Activated CD4-positive, alpha-beta T cell treated with anti-CD3 and anti-CD28 coated beads, Interleukin-2, Interleukin-4, amounts not matched to agents 100 ng/mL and 50 ng/mL, durations not matched to agents 16 hours and 8 hours (primary cell): ENCODE measurements at regions not wholly inside any gene's neighbourhood (a gene's known extent, or its start where the extent isn't known, plus 50 kb on each side); places are given as distances from the start of the nearest gene placed in this dataset.
"Not testable (repeated sequence)": the region's sequence is repeated elsewhere in the genome, so short reads cannot be mapped to it uniquely, and the experiment has no call there.

ENCODE experiments used
- DNase-seq: peaks from one replicate; pipeline ENCODE4 v3.0.0-alpha.2; 2020; ENCODE audit warnings: low spot score

DNA sequence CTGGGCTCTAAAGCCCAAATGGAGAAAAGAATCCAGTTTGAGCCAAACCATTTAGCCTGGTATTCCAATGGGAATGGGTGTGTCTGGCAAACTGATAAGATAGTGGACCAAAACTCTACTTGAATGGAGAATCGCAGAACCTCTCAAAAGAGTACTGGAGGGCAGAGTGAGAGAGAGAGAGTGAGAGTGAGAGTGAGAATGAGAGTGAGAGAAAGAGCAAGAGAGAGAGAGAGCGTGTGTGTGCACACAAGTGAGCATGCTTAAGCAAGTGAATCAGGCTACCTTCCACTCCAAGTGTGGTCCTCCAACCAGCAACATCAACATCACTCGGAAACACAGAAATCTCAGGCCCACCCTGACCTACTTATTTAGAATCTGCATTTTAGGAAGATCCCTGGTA is 58.8 kb downstream of the UQCRFS1 start:
- no peak for DNase-seq

- DNase-seq, result no peak
Observed at GRCh38 chr19:29145756-29146155, 67.2 kb downstream of the UQCRFS1 start.

DNA sequence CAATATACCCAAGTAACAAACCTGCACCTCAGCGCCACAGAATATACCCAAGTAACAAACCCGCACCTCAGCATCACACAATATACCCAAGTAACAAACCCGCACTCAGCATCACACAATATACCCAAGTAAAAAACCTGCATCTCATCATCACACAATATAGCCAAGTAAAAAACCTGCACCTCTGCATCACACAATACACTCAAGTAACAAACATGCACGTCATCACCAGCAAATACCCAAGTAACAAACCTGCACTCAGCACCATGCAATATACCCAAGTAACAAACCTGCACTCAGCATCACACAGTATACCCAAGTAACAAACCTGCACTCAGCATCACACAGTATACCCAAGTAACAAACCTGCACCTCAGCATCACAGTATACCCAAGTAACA is 69.8 kb downstream of the UQCRFS1 start:
- DNase-seq, result no peak

GRCh38 chr19:29139227-29139626 is 73.7 kb downstream of the UQCRFS1 start:
- DNase-seq, result no peak

DNA sequence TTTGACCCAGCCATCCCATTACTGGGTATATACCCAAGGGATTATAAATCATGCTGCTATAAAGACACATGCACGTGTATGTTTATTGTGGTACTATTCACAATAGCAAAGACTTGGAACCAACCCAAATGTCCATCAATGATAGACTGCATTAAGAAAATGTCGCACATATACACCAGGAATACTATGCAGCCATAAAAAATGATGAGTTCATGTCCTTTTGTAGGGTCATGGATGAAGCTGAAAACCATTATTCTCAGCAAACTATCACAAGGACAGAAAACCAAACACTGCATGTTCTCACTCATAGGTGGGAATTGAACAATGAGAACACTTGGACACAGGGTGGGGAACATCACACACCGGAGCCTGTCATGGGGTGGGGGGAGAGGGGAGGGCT is 74.7 kb downstream of the UQCRFS1 start:
- DNase-seq, result not testable (repeated sequence)

- no peak for DNase-seq
Observed at GRCh38 chr19:29131456-29131855, 81.5 kb downstream of the UQCRFS1 start.

DNA sequence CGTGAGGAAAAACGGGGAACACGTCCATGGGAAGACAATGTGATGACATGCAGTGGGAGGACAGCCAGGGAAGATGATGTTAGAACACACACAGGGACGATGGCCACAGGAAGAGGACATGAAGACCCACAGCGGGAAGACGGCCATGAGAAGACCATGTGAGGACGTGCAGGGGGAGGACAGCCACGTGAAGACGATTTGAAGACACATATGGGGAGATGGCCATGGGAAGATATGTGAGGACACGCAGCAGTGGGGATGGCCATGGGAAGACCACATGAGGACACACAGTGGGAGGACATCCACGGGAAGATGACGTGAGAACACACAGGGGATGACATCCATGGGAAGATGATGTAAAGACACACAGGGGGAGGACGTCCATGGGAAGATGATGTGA is 83.8 kb downstream of the UQCRFS1 start:
- no peak for DNase-seq

DNA sequence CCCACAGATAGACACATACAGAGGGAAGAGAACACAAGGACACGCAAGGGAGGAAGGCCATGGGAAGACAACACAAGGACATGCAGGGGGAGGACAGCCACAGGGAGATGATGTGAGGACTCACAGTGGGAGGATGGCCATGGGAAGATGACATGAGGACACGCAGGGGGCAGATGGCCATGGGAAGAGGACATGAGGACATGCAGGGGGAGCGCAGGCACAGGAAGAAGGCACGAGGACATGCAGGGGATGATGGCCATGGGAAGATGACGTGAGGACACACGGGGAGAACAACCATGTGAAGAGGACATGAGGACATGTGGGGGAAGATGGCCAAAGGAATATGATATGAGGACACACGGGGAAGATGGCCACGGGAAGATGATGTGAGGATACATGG is 84.7 kb downstream of the UQCRFS1 start:
- no peak for DNase-seq

- DNase-seq, result no peak
Observed at GRCh38 chr19:29122185-29122584, 90.8 kb downstream of the UQCRFS1 start.

- DNase-seq, result no peak
Observed at GRCh38 chr19:29121684-29122083, 91.3 kb downstream of the UQCRFS1 start.

GRCh38 chr19:29120466-29120865 is 92.5 kb downstream of the UQCRFS1 start:
- no peak for DNase-seq

GRCh38 chr19:29119590-29119989 is 93.4 kb downstream of the UQCRFS1 start:
- no peak for DNase-seq

- no peak for DNase-seq
Observed at GRCh38 chr19:29118389-29118788, 94.6 kb downstream of the UQCRFS1 start.

DNA sequence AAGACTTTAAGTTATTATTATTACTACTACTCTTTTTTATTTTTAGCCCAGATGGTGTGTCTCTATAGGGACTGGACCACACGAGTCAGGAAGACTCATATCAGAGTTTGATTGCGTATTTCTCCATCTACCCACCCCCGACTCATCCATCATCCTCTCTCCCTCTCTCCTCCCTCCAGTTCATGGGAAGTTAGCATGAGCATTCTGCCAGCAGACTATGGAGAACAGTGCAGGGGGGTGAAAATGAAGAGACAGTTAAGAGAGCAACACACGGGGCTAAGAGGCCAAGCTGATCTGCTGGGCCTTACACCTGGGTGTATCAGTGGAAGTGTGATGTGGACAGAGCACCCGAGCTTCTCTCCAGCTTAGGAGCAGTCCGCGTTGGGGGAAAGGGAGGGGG is 95.0 kb downstream of the UQCRFS1 start:
- no peak for DNase-seq

DNA sequence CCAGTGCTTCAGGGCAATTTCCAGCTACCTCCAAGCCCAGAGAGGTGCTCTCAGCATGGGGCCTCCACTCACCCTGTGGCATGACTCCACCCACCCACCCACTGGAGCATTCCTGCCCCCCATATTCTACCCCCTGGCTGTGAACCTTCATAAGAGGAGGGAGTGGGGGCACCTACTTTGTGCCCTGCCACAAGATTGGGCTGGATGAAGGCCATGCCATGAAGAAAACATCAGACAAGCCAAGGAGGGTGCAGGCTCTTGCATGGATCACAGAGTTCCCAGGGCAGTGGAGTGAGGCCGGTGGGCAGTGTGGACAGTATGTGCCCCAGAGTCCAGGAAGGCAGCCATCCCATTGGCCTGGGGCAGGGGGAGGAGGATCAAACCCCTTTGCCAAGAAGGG is 97.8 kb downstream of the UQCRFS1 start:
- DNase-seq, result no peak

DNA sequence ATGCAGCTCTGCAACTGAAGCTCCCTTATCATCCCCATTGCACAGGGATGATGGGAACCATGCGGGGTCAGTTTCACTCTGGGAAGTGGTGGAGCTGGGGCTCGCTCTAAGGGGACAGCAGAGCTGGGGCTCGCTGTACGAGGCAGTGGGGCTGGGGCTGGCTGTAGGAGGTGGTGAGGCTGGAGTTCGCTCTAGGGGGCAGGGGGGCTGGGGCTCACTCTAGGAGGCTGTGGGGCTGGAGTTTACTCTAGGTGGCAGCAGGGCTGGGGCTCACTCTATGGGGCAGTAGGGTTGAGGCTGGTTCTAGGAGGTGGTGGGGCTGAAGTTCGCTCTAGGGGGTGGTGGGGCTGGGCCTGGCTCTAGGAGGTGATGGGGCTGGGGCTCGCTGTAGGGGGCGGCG is 99.1 kb downstream of the UQCRFS1 start:
- no peak for DNase-seq

- DNase-seq, result no peak
Observed at GRCh38 chr19:29111576-29111975, 101.4 kb downstream of the UQCRFS1 start.

GRCh38 chr19:29107831-29108230 is 105.1 kb downstream of the UQCRFS1 start:
- no peak for DNase-seq

DNA sequence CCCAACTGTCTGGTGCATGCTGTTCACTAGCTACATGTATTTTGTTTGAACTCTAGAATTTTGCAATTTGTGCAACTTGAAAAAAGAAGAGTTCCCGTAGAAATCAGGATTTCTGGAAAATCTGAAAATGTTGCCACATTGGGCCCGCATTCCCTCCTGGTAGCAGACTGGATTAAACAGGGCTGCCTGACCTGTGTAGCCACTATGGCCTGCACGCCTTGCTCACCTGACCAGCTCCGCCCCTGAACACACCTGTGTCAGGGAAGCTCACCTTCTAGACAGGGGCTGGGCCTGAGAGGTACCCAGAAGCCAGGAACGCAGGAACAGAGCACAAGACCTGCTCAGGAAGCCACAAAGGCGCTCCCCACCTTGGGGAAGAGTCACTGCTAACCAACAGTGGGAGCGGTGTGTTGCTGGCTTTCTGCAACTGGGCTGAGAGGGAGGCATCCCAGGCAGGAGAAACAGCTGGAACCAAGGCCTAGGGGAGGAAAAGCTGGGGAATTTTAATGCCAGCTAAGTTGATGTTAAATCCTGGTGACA is 106.5 kb downstream of the UQCRFS1 start:
- DNase-seq, result no peak

DNA sequence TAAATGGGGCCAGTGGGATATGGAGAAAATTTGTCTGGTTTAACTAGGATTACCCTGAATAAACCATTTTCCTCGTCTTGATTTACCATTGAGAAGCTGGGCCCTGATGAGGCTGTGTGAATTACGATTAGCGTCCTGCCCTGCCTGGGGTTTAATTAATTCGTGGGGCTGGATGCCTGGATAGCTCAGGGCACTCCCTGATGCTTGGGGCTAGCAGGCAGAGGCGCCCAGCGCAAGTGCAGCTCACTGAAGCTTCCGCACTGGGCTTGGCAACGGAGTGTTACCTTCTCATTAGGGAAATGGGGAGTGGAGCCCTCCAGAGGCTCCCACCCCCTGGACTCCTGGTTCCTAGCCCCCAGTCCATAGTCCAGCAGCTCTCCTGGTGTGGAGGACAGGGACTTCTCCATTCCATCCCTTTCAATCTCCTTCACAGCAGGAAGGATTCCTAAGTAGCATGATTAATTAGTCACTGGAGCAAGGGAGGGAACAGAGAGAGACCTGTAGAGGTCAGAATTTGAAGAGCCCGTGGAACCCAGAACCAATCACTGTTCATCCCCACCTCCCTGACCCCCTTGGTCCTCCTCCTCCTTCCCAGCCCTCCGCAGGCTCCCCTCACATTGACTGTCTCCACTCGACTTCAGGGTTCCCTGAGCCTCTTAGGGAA is 107.2 kb downstream of the UQCRFS1 start:
- DNase-seq, result no peak

DNA sequence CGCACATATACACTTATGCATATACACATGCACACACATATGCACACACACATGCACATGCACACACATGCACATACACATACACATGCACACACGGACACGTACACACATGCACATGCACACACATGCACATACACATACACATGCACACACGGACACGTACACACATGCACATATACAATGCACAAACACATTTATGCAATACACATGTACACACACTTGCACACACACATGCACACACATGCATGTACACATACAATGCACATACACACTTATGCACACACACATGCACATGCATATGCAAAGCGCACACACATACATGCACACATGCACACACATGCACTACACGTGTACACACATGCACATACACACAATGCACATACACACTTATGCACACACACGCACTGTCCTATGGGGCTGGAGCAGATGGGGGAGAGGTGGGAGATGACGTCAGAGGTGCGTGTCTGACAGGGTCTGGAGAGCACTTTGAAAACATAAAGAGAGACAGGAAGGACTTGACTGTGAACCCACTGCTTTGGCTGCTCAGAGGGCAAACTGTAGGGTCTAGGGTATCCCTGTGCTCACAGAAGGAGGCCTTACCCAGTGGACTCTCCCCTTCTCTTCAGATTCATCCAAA is 108.2 kb downstream of the UQCRFS1 start:
- DNase-seq, result no peak

- no peak for DNase-seq
Observed at GRCh38 chr19:29098863-29099481, 114.0 kb downstream of the UQCRFS1 start.

GRCh38 chr19:29098091-29098490 is 114.9 kb downstream of the UQCRFS1 start:
- DNase-seq, result no peak
